Central memory CD4-positive, alpha-beta T cell (primary cell): ENCODE measurements at regions not wholly inside any gene's neighbourhood (a gene's known extent, or its start where the extent isn't known, plus 50 kb on each side); places are given as distances from the start of the nearest gene placed in this dataset.

Experiments
- DNase-seq: peaks from one replicate; pipeline ENCODE4 v3.0.0; 2022

- DNase-seq = no peak
These were observed 149.0 kb downstream of the GLI2 start for GRCh38 chr2:120884472-120885290.

- DNase-seq = no peak
These were observed 149.7 kb downstream of the GLI2 start for GRCh38 chr2:120885321-120885720.

GRCh38 chr2:120885749-120886148 is 150.1 kb downstream of the GLI2 start:
- no peak for DNase-seq

GRCh38 chr2:120886534-120887319 is 151.1 kb downstream of the GLI2 start:
- DNase-seq = no peak

GRCh38 chr2:120887320-120887697 is 151.6 kb downstream of the GLI2 start:
- DNase-seq = no peak

- DNase-seq = no peak
These were observed 152.1 kb downstream of the GLI2 start for GRCh38 chr2:120887741-120888231.

GRCh38 chr2:120888851-120889250 is 153.2 kb downstream of the GLI2 start:
- DNase-seq = no peak

GRCh38 chr2:120889936-120890335 is 154.3 kb downstream of the GLI2 start:
- DNase-seq = no peak

- DNase-seq = no peak
These were observed 155.1 kb downstream of the GLI2 start for GRCh38 chr2:120890566-120891360.

GRCh38 chr2:120892271-120892966 is 156.8 kb downstream of the GLI2 start:
- DNase-seq = no peak

- DNase-seq = no peak
These were observed 157.4 kb downstream of the GLI2 start for GRCh38 chr2:120892967-120893667.

- no peak for DNase-seq
These were observed 158.3 kb downstream of the GLI2 start for GRCh38 chr2:120893811-120894584.

- DNase-seq = no peak
These were observed 159.3 kb downstream of the GLI2 start for GRCh38 chr2:120894966-120895365.

GRCh38 chr2:120896126-120896525 is 160.5 kb downstream of the GLI2 start:
- DNase-seq = no peak

- DNase-seq = no peak
These were observed 161.2 kb downstream of the GLI2 start for GRCh38 chr2:120896901-120897300.

GRCh38 chr2:120897399-120897798 is 161.7 kb downstream of the GLI2 start:
- DNase-seq = no peak

GRCh38 chr2:120898496-120898895 is 162.8 kb downstream of the GLI2 start:
- DNase-seq = no peak

- DNase-seq = no peak
These were observed 163.5 kb downstream of the GLI2 start for GRCh38 chr2:120898961-120899750.

- no peak for DNase-seq
These were observed 164.1 kb downstream of the GLI2 start for GRCh38 chr2:120899771-120900170.

GRCh38 chr2:120901201-120901600 is 165.5 kb downstream of the GLI2 start:
- DNase-seq = no peak
